ENCODE measurements at regions not wholly inside any gene's neighbourhood (a gene's known extent, or its start where the extent isn't known, plus 50 kb on each side); places are given as distances from the start of the nearest gene placed in this dataset.

GRCh38 chr15:91525751-91526150 lies 327.8 kb upstream of the SLCO3A1 start:
- no peaks in the 10 kb centered on the region for H3K4me1 ChIP-seq (ENCODE audit: low read depth)
- H3K4me3 ChIP-seq: no peak overlapping the region
- no peaks in the 10 kb centered on the region for H3K27me3 ChIP-seq
- no peaks in the 10 kb centered on the region for H3K36me3 ChIP-seq
- H3K9me3 ChIP-seq (ENCODE audit: low read depth): no peaks in the 10 kb centered on the region
- no peak overlapping the region for H3K27ac ChIP-seq
- DNase-seq (ENCODE audit: low read depth in 1 of 2, low spot score in 1 of 2): no peak
- TF ChIP-seq CTCF (IDR thresholded peaks at IDR 0.05; ENCODE audit: low read depth, low read length): no peak

GRCh38 chr15:91526424-91526823 lies 327.1 kb upstream of the SLCO3A1 start:
- Histone ChIP-seq H3K27ac (no peak overlapping the region), H3K36me3 (no peaks in the 10 kb centered on the region), H3K4me3 (no peak overlapping the region), H3K4me1 (ENCODE audit: low read depth) (no peaks in the 10 kb centered on the region), H3K27me3 (no peaks in the 10 kb centered on the region), H3K9me3 (ENCODE audit: low read depth) (no peaks in the 10 kb centered on the region)
- TF ChIP-seq CTCF (IDR thresholded peaks at IDR 0.05; ENCODE audit: low read depth, low read length): no peak
- no peak for DNase-seq (ENCODE audit: low read depth in 1 of 2, low spot score in 1 of 2)

- no peak for DNase-seq (ENCODE audit: low read depth in 1 of 2, low spot score in 1 of 2)
- no peak overlapping the region for H3K4me3 ChIP-seq
- H3K9me3 ChIP-seq (ENCODE audit: low read depth): no peaks in the 10 kb centered on the region
- H3K36me3 ChIP-seq: no peaks in the 10 kb centered on the region
- no peak overlapping the region for H3K27ac ChIP-seq
- H3K27me3 ChIP-seq: no peaks in the 10 kb centered on the region
- no peaks in the 10 kb centered on the region for H3K4me1 ChIP-seq (ENCODE audit: low read depth)
- TF ChIP-seq CTCF (IDR thresholded peaks at IDR 0.05; ENCODE audit: low read depth, low read length): no peak
These were observed 324.7 kb upstream of the SLCO3A1 start for GRCh38 chr15:91528801-91529200.

- no peaks in the 10 kb centered on the region for H3K9me3 ChIP-seq (ENCODE audit: low read depth)
- H3K27ac ChIP-seq: no peak overlapping the region
- TF ChIP-seq CTCF (IDR thresholded peaks at IDR 0.05; ENCODE audit: low read depth, low read length): no peak
- H3K4me3 ChIP-seq: no peak overlapping the region
- no peaks in the 10 kb centered on the region for H3K4me1 ChIP-seq (ENCODE audit: low read depth)
- no peaks in the 10 kb centered on the region for H3K27me3 ChIP-seq
- no peak for DNase-seq (ENCODE audit: low read depth in 1 of 2, low spot score in 1 of 2)
- no peaks in the 10 kb centered on the region for H3K36me3 ChIP-seq
These were observed 324.0 kb upstream of the SLCO3A1 start for GRCh38 chr15:91529534-91529933.

- H3K27me3 ChIP-seq: no peaks in the 10 kb centered on the region
- no peak overlapping the region for H3K4me3 ChIP-seq
- no peak for DNase-seq (ENCODE audit: low read depth in 1 of 2, low spot score in 1 of 2)
- H3K27ac ChIP-seq: no peak overlapping the region
- no peaks in the 10 kb centered on the region for H3K4me1 ChIP-seq (ENCODE audit: low read depth)
- no peaks in the 10 kb centered on the region for H3K36me3 ChIP-seq
- no peaks in the 10 kb centered on the region for H3K9me3 ChIP-seq (ENCODE audit: low read depth)
- no peak for TF ChIP-seq CTCF (IDR thresholded peaks at IDR 0.05; ENCODE audit: low read depth, low read length)
These were observed 323.2 kb upstream of the SLCO3A1 start for GRCh38 chr15:91530279-91530678.

Data from cardiac muscle cell (in vitro differentiated cells and primary cell).